ENCODE measurements at regions not wholly inside any gene's neighbourhood (a gene's known extent, or its start where the extent isn't known, plus 50 kb on each side); places are given as distances from the start of the nearest gene placed in this dataset.
"Not testable (repeated sequence)": the region's sequence is repeated elsewhere in the genome, so short reads cannot be mapped to it uniquely, and the experiment has no call there.

- Histone ChIP-seq H2BK15ac (ENCODE audit: low read depth, low read length) (peak overlapping the region; percentile 8; the same call in 2 of the 3 replicates), H3K79me1 (ENCODE audit: low read depth in 1 of 2, low read length in 2 of 2) (no peaks in the 10 kb centered on the region), H4K91ac (ENCODE audit: insufficient read depth, low read depth, low read length) (peak overlapping the region; percentile 57; the same call in 1 of the 2 replicates), H3K4me3 (ENCODE audit: insufficient read depth, low read depth, low read length) (no peak overlapping the region), H3K9ac (ENCODE audit: low read depth, low read length) (no peak overlapping the region), H3K56ac (ENCODE audit: extremely low read depth, insufficient read depth, low read length) (no peak overlapping the region; the same call in 1 of the 2 replicates), H3K27ac (ENCODE audit: insufficient read depth, low read length) (no peak overlapping the region), H2AFZ (replicated peaks; ENCODE audit: low read length, poor library complexity) (no peak overlapping the region), H2BK5ac (ENCODE audit: low read depth, low read length, poor library complexity, severe bottlenecking) (peak overlapping the region; percentile 7), H2AK5ac (ENCODE audit: low read depth, low read length) (peak overlapping the region; percentile 23; the same call in 1 of the 2 replicates), H3K23ac (ENCODE audit: low read depth, low read length) (no peak overlapping the region), H2AK9ac (replicated peaks; ENCODE audit: low read depth, low read length, poor library complexity) (no peak overlapping the region), H3K18ac (ENCODE audit: low read depth, low read length) (peak overlapping the region; percentile 58; the same call in 1 of the 2 replicates), H3K9me3 (ENCODE audit: control insufficient read depth, insufficient read depth, low read length) (peaks cover 2% of the 10 kb centered on the region), H3K4me2 (ENCODE audit: low read depth, low read length) (0 out of 2 replicates have a peak overlapping the region, but pooled peaks have one; percentile 17), H2BK20ac (ENCODE audit: low read depth, low read length) (peak overlapping the region; percentile 61), H3K9me1 (ENCODE audit: insufficient read depth, low read length) (0 out of 2 replicates have a peak, but pooled peaks cover 3% of the 10 kb centered on the region), H4K8ac (ENCODE audit: low read depth in 2 of 2, low read length in 2 of 2) (peak overlapping the region in 1 of 2 experiments; percentile 37; a peak in 1 of 4 replicates), H4K5ac (ENCODE audit: low read depth, low read length) (no peak overlapping the region), H3K14ac (replicated peaks; ENCODE audit: low read depth, low read length) (0 out of 2 replicates have a peak overlapping the region, but pooled peaks have one; percentile 56), H4K20me1 (ENCODE audit: insufficient read depth, low read length) (no peaks in the 10 kb centered on the region), H3K27me3 (ENCODE audit: control insufficient read depth, insufficient read depth, low read length) (no peaks in the 10 kb centered on the region), H3K4me1 (ENCODE audit: control insufficient read depth, insufficient read depth, low read length) (peaks cover 8% of the 10 kb centered on the region), H3K4ac (ENCODE audit: low read depth, low read length) (peak overlapping the region; percentile 32), H3K36me3 (ENCODE audit: control insufficient read depth, insufficient read depth, low read length) (no peaks in the 10 kb centered on the region), H2BK120ac (ENCODE audit: low read depth, low read length) (peak overlapping the region; percentile 60)
- DNase-seq (peak; percentile 82), ATAC-seq (ENCODE audit: low read depth) (peak; percentile 90)
- in situ Hi-C loops (cut with MboI; ENCODE audit: low sequenced_read_pairs) (no loop called here), dilution Hi-C loops (cut with HindIII; ENCODE audit: low sequenced_read_pairs, unreplicated experiment) (no loop called here), intact Hi-C loops (cut with micrococcal nuclease) (loop anchor here (10.0 kb wide), 2 partner anchors 278 to 482 kb away; no protein-coding TSS in a partner anchor)
- WGBS, 2 experiments (ENCODE audit: extremely low coverage in 2 of 2, insufficient read length in 1 of 2), result 40% methylated on average over 2 of the region's 8 CpGs; no CpG with 5 or more reads in 1 of the 2 experiments
- ChIA-PET POLR2A (ENCODE audit: unreplicated experiment) (no interaction called here), CTCF (interaction anchor here (0.6 kb wide), 1 partner anchor 1977 kb away, joined by 3 read pairs; no protein-coding TSS in a partner anchor)
- no TSS peak for BruUV-seq (replicated peaks)
- TF ChIP-seq FOS (IDR thresholded peaks at IDR 0.05; ENCODE audit: low read depth, low read length), result no peak
- peak; percentile 29; the same call in 1 of the 2 replicates for TF ChIP-seq MAFK (IDR thresholded peaks at IDR 0.05; ENCODE audit: low read depth, low read length)
- TF ChIP-seq RAD21 (IDR thresholded peaks at IDR 0.05; ENCODE audit: low read length), result no peak
These were observed 487.3 kb downstream of the SIPA1L2 start for GRCh38 chr1:232142403-232143314.

DNA sequence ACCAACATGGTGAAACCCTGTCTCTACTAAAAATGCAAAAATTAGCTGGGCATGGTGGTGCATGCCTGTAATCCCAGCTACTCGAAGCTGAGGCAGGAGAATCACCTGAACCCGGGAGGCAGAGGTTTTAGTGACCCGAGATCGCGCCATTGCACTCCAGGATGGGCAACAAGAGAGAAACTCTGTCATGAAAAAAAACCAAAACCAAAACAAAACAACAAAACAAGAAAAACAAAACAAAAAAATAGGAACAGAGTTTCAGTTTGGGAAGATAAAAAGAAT is 488.8 kb downstream of the SIPA1L2 start:
- H3K4me3 ChIP-seq (ENCODE audit: insufficient read depth, low read depth, low read length); H3K9me1 ChIP-seq (ENCODE audit: insufficient read depth, low read length); ATAC-seq (ENCODE audit: low read depth); H3K9me3 ChIP-seq (ENCODE audit: control insufficient read depth, insufficient read depth, low read length); dilution Hi-C loops (cut with HindIII; ENCODE audit: low sequenced_read_pairs, unreplicated experiment); H4K91ac ChIP-seq (ENCODE audit: insufficient read depth, low read depth, low read length); H3K9ac ChIP-seq (ENCODE audit: low read depth, low read length); H3K18ac ChIP-seq (ENCODE audit: low read depth, low read length); H4K5ac ChIP-seq (ENCODE audit: low read depth, low read length); H2BK120ac ChIP-seq (ENCODE audit: low read depth, low read length); H3K36me3 ChIP-seq (ENCODE audit: control insufficient read depth, insufficient read depth, low read length); H3K56ac ChIP-seq (ENCODE audit: extremely low read depth, insufficient read depth, low read length); H3K79me1 ChIP-seq (ENCODE audit: low read depth in 1 of 2, low read length in 2 of 2); POLR2A ChIA-PET (ENCODE audit: unreplicated experiment); H3K23ac ChIP-seq (ENCODE audit: low read depth, low read length); H3K14ac ChIP-seq (replicated peaks; ENCODE audit: low read depth, low read length); H3K4ac ChIP-seq (ENCODE audit: low read depth, low read length); H3K4me2 ChIP-seq (ENCODE audit: low read depth, low read length); H2BK5ac ChIP-seq (ENCODE audit: low read depth, low read length, poor library complexity, severe bottlenecking); H2AK5ac ChIP-seq (ENCODE audit: low read depth, low read length); DNase-seq; CTCF ChIA-PET; H3K27ac ChIP-seq (ENCODE audit: insufficient read depth, low read length); H4K20me1 ChIP-seq (ENCODE audit: insufficient read depth, low read length); BruUV-seq (replicated peaks); H2BK20ac ChIP-seq (ENCODE audit: low read depth, low read length); H2AK9ac ChIP-seq (replicated peaks; ENCODE audit: low read depth, low read length, poor library complexity); H3K27me3 ChIP-seq (ENCODE audit: control insufficient read depth, insufficient read depth, low read length); H2AFZ ChIP-seq (replicated peaks; ENCODE audit: low read length, poor library complexity); H4K8ac ChIP-seq (ENCODE audit: low read depth in 2 of 2, low read length in 2 of 2); H2BK15ac ChIP-seq (ENCODE audit: low read depth, low read length); H3K4me1 ChIP-seq (ENCODE audit: control insufficient read depth, insufficient read depth, low read length); in situ Hi-C loops (cut with MboI; ENCODE audit: low sequenced_read_pairs): not testable (repeated sequence)
- no CpG with 5 or more reads among the region's 5 CpGs for WGBS, 2 experiments (ENCODE audit: extremely low coverage in 2 of 2, insufficient read length in 1 of 2)
- intact Hi-C loops (cut with micrococcal nuclease), result loop anchor here (10.0 kb wide), 2 partner anchors 276 to 484 kb away; no protein-coding TSS in a partner anchor

Measured in IMR-90 (cell line).